Embryonic facial prominence (tissue), 1 donor: ENCODE measurements at regions not wholly inside any gene's neighbourhood (a gene's known extent, or its start where the extent isn't known, plus 50 kb on each side); places are given as distances from the start of the nearest gene placed in this dataset.
"Not testable (repeated sequence)": the region's sequence is repeated elsewhere in the genome, so short reads cannot be mapped to it uniquely, and the experiment has no call there.

Experiments
- DNase-seq: peaks from one replicate; pipeline ENCODE4 v3.0.0-alpha.2; 2016; ENCODE audit errors: extremely low spot score

GRCh38 chr2:175766880-175767279, 235.2 kb downstream of the LNPK start:
- DNase-seq: no peak

GRCh38 chr2:175755656-175756386, 246.2 kb downstream of the LNPK start:
- DNase-seq: no peak

- DNase-seq: no peak
These were observed 246.9 kb downstream of the LNPK start for GRCh38 chr2:175755169-175755568.

- DNase-seq: no peak
These were observed 251.9 kb downstream of the LNPK start for GRCh38 chr2:175750195-175750594.

GRCh38 chr2:175745911-175746310, 256.2 kb downstream of the LNPK start:
- no peak for DNase-seq

GRCh38 chr2:175744000-175744399, 258.1 kb downstream of the LNPK start:
- no peak for DNase-seq

GRCh38 chr2:175743011-175743410, 259.1 kb downstream of the LNPK start:
- DNase-seq: no peak

GRCh38 chr2:175742367-175742766, 259.7 kb downstream of the LNPK start:
- no peak for DNase-seq

- no peak for DNase-seq
These were observed 260.9 kb downstream of the LNPK start for GRCh38 chr2:175741164-175741563.

GRCh38 chr2:175737722-175738361, 264.2 kb downstream of the LNPK start:
- DNase-seq: no peak

- no peak for DNase-seq
These were observed 267.4 kb downstream of the LNPK start for GRCh38 chr2:175734686-175735085.

- DNase-seq: no peak
These were observed 269.5 kb downstream of the LNPK start for GRCh38 chr2:175732531-175732930.

GRCh38 chr2:175730050-175730449, 272.0 kb downstream of the LNPK start:
- DNase-seq: no peak

GRCh38 chr2:175729049-175729706, 272.9 kb downstream of the LNPK start:
- no peak for DNase-seq

- no peak for DNase-seq
These were observed 274.0 kb downstream of the LNPK start for GRCh38 chr2:175728032-175728431.

GRCh38 chr2:175726223-175726622, 275.8 kb downstream of the LNPK start:
- DNase-seq: no peak

GRCh38 chr2:175709248-175709647, 292.8 kb downstream of the LNPK start:
- no peak for DNase-seq

GRCh38 chr2:175707322-175707721, 294.7 kb downstream of the LNPK start:
- no peak for DNase-seq

- not testable (repeated sequence) for DNase-seq
These were observed 297.5 kb downstream of the LNPK start for GRCh38 chr2:175704568-175704967.

GRCh38 chr2:175698061-175698460, 304.0 kb downstream of the LNPK start:
- no peak for DNase-seq

- peak; percentile 25 for DNase-seq
These were observed 311.8 kb downstream of the LNPK start for GRCh38 chr2:175690113-175690837.

- DNase-seq: no peak
These were observed 313.8 kb downstream of the LNPK start for GRCh38 chr2:175688243-175688642.
